ENCODE measurements at regions not wholly inside any gene's neighbourhood (a gene's known extent, or its start where the extent isn't known, plus 50 kb on each side); places are given as distances from the start of the nearest gene placed in this dataset.

GRCh38 chr15:39376371-39376909 lies 204.4 kb upstream of the THBS1 start:
- H3K4me3 ChIP-seq (ENCODE audit: low read length), result no peak overlapping the region
- Mint-ChIP-seq H3K27ac (no peak overlapping the region), H3K36me3 (ENCODE audit: low read depth) (peaks cover 5% of the 10 kb centered on the region), H3K9me3 (no peaks in the 10 kb centered on the region), H3K27me3 (peaks cover 4% of the 10 kb centered on the region), H3K4me1 (ENCODE audit: low read depth) (no peaks in the 10 kb centered on the region), H3K4me3 (no peak overlapping the region)
- intact Hi-C loops (cut with DNase I, micrococcal nuclease), result no loop called here
- no peak overlapping the region for H3K27ac ChIP-seq (ENCODE audit: low read depth in 1 of 2, low read length in 2 of 2)
- no peak for ATAC-seq (ENCODE audit: poor library complexity)
- H3K9me3 ChIP-seq (ENCODE audit: control insufficient read depth in 1 of 2, insufficient read depth in 1 of 2, low read length in 2 of 2), result peaks cover under 1 to 4% of the 10 kb centered on the region in 2 experiments
- POLR2A ChIA-PET, result no interaction called here
- H3K27me3 ChIP-seq (ENCODE audit: control insufficient read depth in 1 of 2, insufficient read depth in 2 of 2, low read length in 2 of 2), result no peaks in the 10 kb centered on the region
- H3K4me1 ChIP-seq (ENCODE audit: insufficient read depth, low read length), result no peaks in the 10 kb centered on the region
- H3K36me3 ChIP-seq (ENCODE audit: insufficient read depth, low read length), result no peaks in the 10 kb centered on the region
- CTCF ChIA-PET, result no interaction called here
- peak in 2 of 14 experiments; percentile 3 to 26 for DNase-seq
- no peak for TF ChIP-seq CTCF (IDR thresholded peaks at IDR 0.05)

- Histone ChIP-seq H3K27me3 (ENCODE audit: control insufficient read depth in 1 of 2, insufficient read depth in 2 of 2, low read length in 2 of 2) (no peaks in the 10 kb centered on the region), H3K4me3 (ENCODE audit: low read length) (no peak overlapping the region), H3K9me3 (ENCODE audit: control insufficient read depth in 1 of 2, insufficient read depth in 1 of 2, low read length in 2 of 2) (no peaks in the 10 kb centered on the region), H3K36me3 (ENCODE audit: insufficient read depth, low read length) (no peaks in the 10 kb centered on the region), H3K27ac (ENCODE audit: low read depth in 1 of 2, low read length in 2 of 2) (no peak overlapping the region), H3K4me1 (ENCODE audit: insufficient read depth, low read length) (no peaks in the 10 kb centered on the region)
- Mint-ChIP-seq H3K27ac (no peak overlapping the region), H3K4me3 (no peak overlapping the region), H3K27me3 (no peaks in the 10 kb centered on the region), H3K4me1 (ENCODE audit: low read depth) (no peaks in the 10 kb centered on the region), H3K9me3 (no peaks in the 10 kb centered on the region), H3K36me3 (ENCODE audit: low read depth) (no peaks in the 10 kb centered on the region)
- no peak for TF ChIP-seq CTCF (IDR thresholded peaks at IDR 0.05)
- ChIA-PET CTCF (no interaction called here), POLR2A (no interaction called here)
- ATAC-seq (ENCODE audit: poor library complexity), result no peak
- DNase-seq, result peak in 1 of 14 experiments; percentile 33
- intact Hi-C loops (cut with DNase I, micrococcal nuclease), result no loop called here
These were observed 199.4 kb upstream of the THBS1 start for GRCh38 chr15:39381517-39381916.

- ATAC-seq (ENCODE audit: poor library complexity) (no peak), DNase-seq (peak in 1 of 14 experiments; percentile 21)
- Histone ChIP-seq H3K27me3 (ENCODE audit: control insufficient read depth in 1 of 2, insufficient read depth in 2 of 2, low read length in 2 of 2) (peaks cover 0 to 2% of the 10 kb centered on the region in 2 experiments), H3K36me3 (ENCODE audit: insufficient read depth, low read length) (no peaks in the 10 kb centered on the region), H3K4me3 (ENCODE audit: low read length) (no peak overlapping the region), H3K27ac (ENCODE audit: low read depth in 1 of 2, low read length in 2 of 2) (no peak overlapping the region), H3K4me1 (ENCODE audit: insufficient read depth, low read length) (no peaks in the 10 kb centered on the region), H3K9me3 (ENCODE audit: control insufficient read depth in 1 of 2, insufficient read depth in 1 of 2, low read length in 2 of 2) (no peaks in the 10 kb centered on the region)
- no peaks in the 10 kb centered on the region for H3K4me1 Mint-ChIP-seq (ENCODE audit: low read depth)
- TF ChIP-seq CTCF (IDR thresholded peaks at IDR 0.05), result no peak
- no peak overlapping the region for H3K4me3 Mint-ChIP-seq
- no peaks in the 10 kb centered on the region for H3K9me3 Mint-ChIP-seq
- H3K27me3 Mint-ChIP-seq, result no peaks in the 10 kb centered on the region
- ChIA-PET POLR2A (no interaction called here), CTCF (no interaction called here)
- H3K36me3 Mint-ChIP-seq (ENCODE audit: low read depth), result no peaks in the 10 kb centered on the region
- no peak overlapping the region for H3K27ac Mint-ChIP-seq
- intact Hi-C loops (cut with DNase I, micrococcal nuclease), result no loop called here
These were observed 192.8 kb upstream of the THBS1 start for GRCh38 chr15:39388118-39388517.

Measured in CD4-positive, alpha-beta T cell (primary cell).